ENCODE measurements at regions not wholly inside any gene's neighbourhood (a gene's known extent, or its start where the extent isn't known, plus 50 kb on each side); places are given as distances from the start of the nearest gene placed in this dataset.

DNA sequence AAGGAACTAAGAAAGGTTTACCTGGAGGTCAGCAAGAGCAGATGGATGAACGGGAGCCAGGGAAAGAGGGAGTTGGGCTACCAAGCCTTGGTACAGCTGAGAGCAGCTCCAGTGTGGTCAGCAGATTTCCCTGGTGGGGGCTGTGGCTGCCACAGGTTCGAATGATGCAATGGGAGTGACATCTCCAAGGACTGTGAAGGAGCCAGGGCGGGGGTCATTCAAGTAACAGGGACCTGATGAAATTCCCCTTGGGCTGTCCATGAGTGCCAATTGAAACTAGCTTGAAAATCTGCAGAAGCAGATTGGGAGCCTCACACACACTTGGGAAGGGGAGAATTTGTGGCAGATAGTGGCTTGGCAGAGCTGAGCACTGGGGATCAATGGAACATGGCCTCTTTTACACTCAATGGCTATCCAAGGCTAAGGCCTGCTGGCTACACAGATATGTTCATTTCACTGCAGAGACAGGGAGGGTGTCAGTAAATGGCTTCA is 247.0 kb upstream of the ECI2 start:
- TF ChIP-seq, protein P1, sequence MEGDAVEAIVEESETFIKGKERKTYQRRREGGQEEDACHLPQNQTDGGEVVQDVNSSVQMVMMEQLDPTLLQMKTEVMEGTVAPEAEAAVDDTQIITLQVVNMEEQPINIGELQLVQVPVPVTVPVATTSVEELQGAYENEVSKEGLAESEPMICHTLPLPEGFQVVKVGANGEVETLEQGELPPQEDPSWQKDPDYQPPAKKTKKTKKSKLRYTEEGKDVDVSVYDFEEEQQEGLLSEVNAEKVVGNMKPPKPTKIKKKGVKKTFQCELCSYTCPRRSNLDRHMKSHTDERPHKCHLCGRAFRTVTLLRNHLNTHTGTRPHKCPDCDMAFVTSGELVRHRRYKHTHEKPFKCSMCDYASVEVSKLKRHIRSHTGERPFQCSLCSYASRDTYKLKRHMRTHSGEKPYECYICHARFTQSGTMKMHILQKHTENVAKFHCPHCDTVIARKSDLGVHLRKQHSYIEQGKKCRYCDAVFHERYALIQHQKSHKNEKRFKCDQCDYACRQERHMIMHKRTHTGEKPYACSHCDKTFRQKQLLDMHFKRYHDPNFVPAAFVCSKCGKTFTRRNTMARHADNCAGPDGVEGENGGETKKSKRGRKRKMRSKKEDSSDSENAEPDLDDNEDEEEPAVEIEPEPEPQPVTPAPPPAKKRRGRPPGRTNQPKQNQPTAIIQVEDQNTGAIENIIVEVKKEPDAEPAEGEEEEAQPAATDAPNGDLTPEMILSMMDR (IDR thresholded peaks at IDR 0.05) = no peak
- no peak for TF ChIP-seq POLR2AphosphoS5 (IDR thresholded peaks at IDR 0.05)
- TF ChIP-seq POLR2A (IDR thresholded peaks at IDR 0.05) = no peak

Measured in sigmoid colon (tissue), 4 donors.